ENCODE measurements at regions not wholly inside any gene's neighbourhood (a gene's known extent, or its start where the extent isn't known, plus 50 kb on each side); places are given as distances from the start of the nearest gene placed in this dataset.
"Not testable (repeated sequence)": the region's sequence is repeated elsewhere in the genome, so short reads cannot be mapped to it uniquely, and the experiment has no call there.

GRCh38 chr5:116872486-116872885 is 297.9 kb upstream of the SEMA6A start:
- Histone ChIP-seq H3K27ac (ENCODE audit: low read depth in 1 of 2, low read length in 2 of 2) (no peak overlapping the region), H3K36me3 (ENCODE audit: control insufficient read depth in 1 of 2, insufficient read depth in 2 of 2, low read length in 1 of 2) (no peaks in the 10 kb centered on the region), H3K4me1 (ENCODE audit: control insufficient read depth in 1 of 2, insufficient read depth in 2 of 2, low read length in 2 of 2) (no peaks in the 10 kb centered on the region), H3K9me3 (ENCODE audit: control insufficient read depth, low read length) (peaks cover 2% of the 10 kb centered on the region), H3K27me3 (ENCODE audit: control insufficient read depth in 1 of 2, insufficient read depth in 2 of 2, low read length in 1 of 2) (no peaks in the 10 kb centered on the region), H3K4me3 (ENCODE audit: low read length in 2 of 2) (no peak overlapping the region)
- ATAC-seq (ENCODE audit: low FRiP score) (no peak), DNase-seq (no peak)
- intact Hi-C loops (cut with DNase I), result no loop called here
- 61 to 78% methylated on average over 2 of the region's 2 CpGs for WGBS, 2 donors

GRCh38 chr5:116867825-116868224 is 293.2 kb upstream of the SEMA6A start:
- 92 to 96% methylated on average over 6 of the region's 6 CpGs for WGBS, 2 donors
- DNase-seq; H3K4me3 ChIP-seq (ENCODE audit: low read length in 2 of 2); H3K27ac ChIP-seq (ENCODE audit: low read depth in 1 of 2, low read length in 2 of 2); H3K36me3 ChIP-seq (ENCODE audit: control insufficient read depth in 1 of 2, insufficient read depth in 2 of 2, low read length in 1 of 2); intact Hi-C loops (cut with DNase I); ATAC-seq (ENCODE audit: low FRiP score); H3K9me3 ChIP-seq (ENCODE audit: control insufficient read depth, low read length); H3K4me1 ChIP-seq (ENCODE audit: control insufficient read depth in 1 of 2, insufficient read depth in 2 of 2, low read length in 2 of 2); H3K27me3 ChIP-seq (ENCODE audit: control insufficient read depth in 1 of 2, insufficient read depth in 2 of 2, low read length in 1 of 2): not testable (repeated sequence)

- no peaks in the 10 kb centered on the region for H3K36me3 ChIP-seq (ENCODE audit: control insufficient read depth in 1 of 2, insufficient read depth in 2 of 2, low read length in 1 of 2)
- 60 to 66% methylated on average over 2 of the region's 2 CpGs for WGBS, 2 donors
- H3K9me3 ChIP-seq (ENCODE audit: control insufficient read depth, low read length), result no peaks in the 10 kb centered on the region
- H3K4me3 ChIP-seq (ENCODE audit: low read length in 2 of 2), result no peak overlapping the region
- intact Hi-C loops (cut with DNase I), result no loop called here
- no peak for DNase-seq
- no peak overlapping the region for H3K27ac ChIP-seq (ENCODE audit: low read depth in 1 of 2, low read length in 2 of 2)
- H3K4me1 ChIP-seq (ENCODE audit: control insufficient read depth in 1 of 2, insufficient read depth in 2 of 2, low read length in 2 of 2), result no peaks in the 10 kb centered on the region
- no peak for ATAC-seq (ENCODE audit: low FRiP score)
- H3K27me3 ChIP-seq (ENCODE audit: control insufficient read depth in 1 of 2, insufficient read depth in 2 of 2, low read length in 1 of 2), result no peaks in the 10 kb centered on the region
Observed at GRCh38 chr5:116865651-116866050, 291.0 kb upstream of the SEMA6A start.

- H3K27me3 ChIP-seq (ENCODE audit: control insufficient read depth in 1 of 2, insufficient read depth in 2 of 2, low read length in 1 of 2), result no peaks in the 10 kb centered on the region
- no peak overlapping the region for H3K4me3 ChIP-seq (ENCODE audit: low read length in 2 of 2)
- intact Hi-C loops (cut with DNase I), result no loop called here
- no peak overlapping the region for H3K27ac ChIP-seq (ENCODE audit: low read depth in 1 of 2, low read length in 2 of 2)
- ATAC-seq (ENCODE audit: low FRiP score), result no peak
- H3K4me1 ChIP-seq (ENCODE audit: control insufficient read depth in 1 of 2, insufficient read depth in 2 of 2, low read length in 2 of 2), result no peaks in the 10 kb centered on the region
- no peaks in the 10 kb centered on the region for H3K9me3 ChIP-seq (ENCODE audit: control insufficient read depth, low read length)
- no peak for DNase-seq
- H3K36me3 ChIP-seq (ENCODE audit: control insufficient read depth in 1 of 2, insufficient read depth in 2 of 2, low read length in 1 of 2), result no peaks in the 10 kb centered on the region
Observed at GRCh38 chr5:116864838-116865190, 290.2 kb upstream of the SEMA6A start.

- intact Hi-C loops (cut with DNase I), result no loop called here
- Histone ChIP-seq H3K27me3 (ENCODE audit: control insufficient read depth in 1 of 2, insufficient read depth in 2 of 2, low read length in 1 of 2) (no peaks in the 10 kb centered on the region), H3K36me3 (ENCODE audit: control insufficient read depth in 1 of 2, insufficient read depth in 2 of 2, low read length in 1 of 2) (no peaks in the 10 kb centered on the region), H3K27ac (ENCODE audit: low read depth in 1 of 2, low read length in 2 of 2) (no peak overlapping the region), H3K9me3 (ENCODE audit: control insufficient read depth, low read length) (no peaks in the 10 kb centered on the region), H3K4me1 (ENCODE audit: control insufficient read depth in 1 of 2, insufficient read depth in 2 of 2, low read length in 2 of 2) (no peaks in the 10 kb centered on the region), H3K4me3 (ENCODE audit: low read length in 2 of 2) (no peak overlapping the region)
- no peak for DNase-seq
- 47 to 49% methylated on average over 9 of the region's 9 CpGs for WGBS, 2 donors
- no peak for ATAC-seq (ENCODE audit: low FRiP score)
Observed at GRCh38 chr5:116864157-116864837, 289.7 kb upstream of the SEMA6A start.

GRCh38 chr5:116862632-116863455 is 288.2 kb upstream of the SEMA6A start:
- no peaks in the 10 kb centered on the region for H3K9me3 ChIP-seq (ENCODE audit: control insufficient read depth, low read length)
- no peak overlapping the region for H3K27ac ChIP-seq (ENCODE audit: low read depth in 1 of 2, low read length in 2 of 2)
- no peak overlapping the region for H3K4me3 ChIP-seq (ENCODE audit: low read length in 2 of 2)
- no peaks in the 10 kb centered on the region for H3K36me3 ChIP-seq (ENCODE audit: control insufficient read depth in 1 of 2, insufficient read depth in 2 of 2, low read length in 1 of 2)
- WGBS, 2 donors, result 71 to 77% methylated on average over 10 of the region's 10 CpGs
- H3K27me3 ChIP-seq (ENCODE audit: control insufficient read depth in 1 of 2, insufficient read depth in 2 of 2, low read length in 1 of 2), result no peaks in the 10 kb centered on the region
- intact Hi-C loops (cut with DNase I), result no loop called here
- ATAC-seq (ENCODE audit: low FRiP score) (no peak), DNase-seq (no peak)
- no peaks in the 10 kb centered on the region for H3K4me1 ChIP-seq (ENCODE audit: control insufficient read depth in 1 of 2, insufficient read depth in 2 of 2, low read length in 2 of 2)

GRCh38 chr5:116861666-116862065 is 287.0 kb upstream of the SEMA6A start:
- ATAC-seq (ENCODE audit: low FRiP score) (no peak), DNase-seq (no peak)
- intact Hi-C loops (cut with DNase I), result no loop called here
- Histone ChIP-seq H3K4me1 (ENCODE audit: control insufficient read depth in 1 of 2, insufficient read depth in 2 of 2, low read length in 2 of 2) (no peaks in the 10 kb centered on the region), H3K4me3 (ENCODE audit: low read length in 2 of 2) (no peak overlapping the region), H3K27ac (ENCODE audit: low read depth in 1 of 2, low read length in 2 of 2) (no peak overlapping the region), H3K9me3 (ENCODE audit: control insufficient read depth, low read length) (no peaks in the 10 kb centered on the region), H3K27me3 (ENCODE audit: control insufficient read depth in 1 of 2, insufficient read depth in 2 of 2, low read length in 1 of 2) (no peaks in the 10 kb centered on the region), H3K36me3 (ENCODE audit: control insufficient read depth in 1 of 2, insufficient read depth in 2 of 2, low read length in 1 of 2) (no peaks in the 10 kb centered on the region)
- WGBS, 2 donors, result 54 to 67% methylated on average over 2 of the region's 2 CpGs

GRCh38 chr5:116861097-116861496 is 286.5 kb upstream of the SEMA6A start:
- Histone ChIP-seq H3K9me3 (ENCODE audit: control insufficient read depth, low read length) (no peaks in the 10 kb centered on the region), H3K36me3 (ENCODE audit: control insufficient read depth in 1 of 2, insufficient read depth in 2 of 2, low read length in 1 of 2) (no peaks in the 10 kb centered on the region), H3K4me3 (ENCODE audit: low read length in 2 of 2) (no peak overlapping the region), H3K4me1 (ENCODE audit: control insufficient read depth in 1 of 2, insufficient read depth in 2 of 2, low read length in 2 of 2) (no peaks in the 10 kb centered on the region), H3K27me3 (ENCODE audit: control insufficient read depth in 1 of 2, insufficient read depth in 2 of 2, low read length in 1 of 2) (no peaks in the 10 kb centered on the region), H3K27ac (ENCODE audit: low read depth in 1 of 2, low read length in 2 of 2) (no peak overlapping the region)
- no peak for ATAC-seq (ENCODE audit: low FRiP score)
- intact Hi-C loops (cut with DNase I), result no loop called here
- 80 to 82% methylated on average over 3 of the region's 3 CpGs for WGBS, 2 donors
- no peak for DNase-seq

GRCh38 chr5:116859666-116860320 is 285.2 kb upstream of the SEMA6A start:
- Histone ChIP-seq H3K4me3 (ENCODE audit: low read length in 2 of 2) (no peak overlapping the region), H3K4me1 (ENCODE audit: control insufficient read depth in 1 of 2, insufficient read depth in 2 of 2, low read length in 2 of 2) (no peaks in the 10 kb centered on the region), H3K9me3 (ENCODE audit: control insufficient read depth, low read length) (no peaks in the 10 kb centered on the region), H3K36me3 (ENCODE audit: control insufficient read depth in 1 of 2, insufficient read depth in 2 of 2, low read length in 1 of 2) (no peaks in the 10 kb centered on the region), H3K27me3 (ENCODE audit: control insufficient read depth in 1 of 2, insufficient read depth in 2 of 2, low read length in 1 of 2) (no peaks in the 10 kb centered on the region), H3K27ac (ENCODE audit: low read depth in 1 of 2, low read length in 2 of 2) (no peak overlapping the region)
- intact Hi-C loops (cut with DNase I), result no loop called here
- no peak for ATAC-seq (ENCODE audit: low FRiP score)
- 81 to 88% methylated on average over 4 of the region's 4 CpGs for WGBS, 2 donors
- DNase-seq, result no peak

All from aorta (tissue), 5 donors.